CD4-positive, alpha-beta memory T cell (primary cell): ENCODE measurements at regions not wholly inside any gene's neighbourhood (a gene's known extent, or its start where the extent isn't known, plus 50 kb on each side); places are given as distances from the start of the nearest gene placed in this dataset.

Experiments
- CTCF ChIA-PET: fragments of 350-600 bp; sonication (Branson Sonifier 250); formaldehyde crosslinking; loops from one replicate; lab custom pipeline; 2021; ENCODE audit warnings: inconsistent platforms; ENCODE audit not compliant: partially characterized antibody; lab: Charles Lee
- POLR2A ChIA-PET: fragments of 350-600 bp; sonication (Branson Sonifier 250); formaldehyde crosslinking; loops from one replicate; lab custom pipeline; 2021; ENCODE audit not compliant: partially characterized antibody; lab: Charles Lee
- DNase-seq, 5 donors: peaks; one replicate each; pipeline versions ENCODE4 v3.0.0 to v3.0.0-alpha.2; 2020 to 2022; ENCODE audit warnings: mixed read lengths in 1 of 5
- H3K27ac ChIP-seq: one replicate; pipeline ENCODE4 v1.7.0; 2013; ENCODE audit warnings: low read depth, low read length
- H3K27me3 ChIP-seq: 2 replicates; pipeline ENCODE4 v1.7.0; 2013; ENCODE audit warnings: mild to moderate bottlenecking, low read length, moderate library complexity; ENCODE audit not compliant: insufficient read depth
- H3K36me3 ChIP-seq: 2 replicates; pipeline ENCODE4 v1.7.0; 2013; ENCODE audit warnings: mild to moderate bottlenecking, low read length, moderate library complexity; ENCODE audit not compliant: insufficient read depth
- H3K4me1 ChIP-seq: 2 replicates; pipeline ENCODE4 v1.7.0; 2013; ENCODE audit warnings: mild to moderate bottlenecking, low read length, moderate library complexity; ENCODE audit not compliant: insufficient read depth
- H3K4me3 ChIP-seq, 2 donors: one replicate each; pipeline ENCODE4 v1.7.0; 2013; ENCODE audit warnings: low read length in 2 of 2, mild to moderate bottlenecking in 1 of 2
- H3K9me3 ChIP-seq, 2 donors: one replicate each; pipeline ENCODE4 v1.7.0; 2013; ENCODE audit warnings: low read length in 2 of 2, control low read depth in 1 of 2; ENCODE audit not compliant: control insufficient read depth in 1 of 2
- H3K27ac Mint-ChIP-seq, 7 donors: one replicate each; pipeline ENCODE4 v1.8.0; 2020 to 2021; ENCODE audit warnings: mixed read lengths in 7 of 7, mild to moderate bottlenecking in 6 of 7, inconsistent platforms in 3 of 7, moderate library complexity in 3 of 7
- H3K27me3 Mint-ChIP-seq, 2 donors: one replicate each; pipeline ENCODE4 v1.8.0; 2020 to 2021; ENCODE audit warnings: mixed read lengths in 2 of 2
- H3K36me3 Mint-ChIP-seq, 2 donors: one replicate each; pipeline ENCODE4 v1.8.0; 2020 to 2021; ENCODE audit warnings: mixed read lengths in 2 of 2, inconsistent platforms in 1 of 2, mild to moderate bottlenecking in 1 of 2
- H3K4me1 Mint-ChIP-seq, 4 donors: one replicate each; pipeline ENCODE4 v1.8.0; 2020 to 2021; ENCODE audit warnings: mixed read lengths in 4 of 4, mild to moderate bottlenecking in 1 of 4
- H3K4me3 Mint-ChIP-seq, 8 donors: one replicate each; pipeline ENCODE4 v1.8.0; 2020 to 2021; ENCODE audit warnings: mixed read lengths in 8 of 8, mild to moderate bottlenecking in 7 of 8, moderate library complexity in 6 of 8, inconsistent platforms in 3 of 8
- H3K9me3 Mint-ChIP-seq, 8 donors: one replicate each; pipeline ENCODE4 v1.8.0; 2020 to 2021; ENCODE audit warnings: mixed read lengths in 8 of 8, mild to moderate bottlenecking in 5 of 8, inconsistent platforms in 3 of 8, moderate library complexity in 1 of 8
- intact Hi-C: fragments of 100-400 bp; cut with micrococcal nuclease; formaldehyde crosslinking; loops from one replicate; pipeline ENCODE4 v1.15.1; 2023

GRCh38 chr5:62041156-62041756, 264.8 kb upstream of the KIF2A start:
- POLR2A ChIA-PET, result no interaction called here
- Histone ChIP-seq H3K36me3 (no peaks in the 10 kb centered on the region), H3K4me3 (no peak overlapping the region), H3K27ac (no peak overlapping the region), H3K9me3 (no peaks in the 10 kb centered on the region), H3K27me3 (no peaks in the 10 kb centered on the region), H3K4me1 (no peaks in the 10 kb centered on the region)
- H3K36me3 Mint-ChIP-seq, result no peaks in the 10 kb centered on the region
- H3K27ac Mint-ChIP-seq, result no peak overlapping the region
- H3K4me1 Mint-ChIP-seq, result no peaks in the 10 kb centered on the region
- H3K9me3 Mint-ChIP-seq, result peaks cover 0 to 18% (median 2%) of the 10 kb centered on the region in 8 donors
- CTCF ChIA-PET, result interaction anchor here (0.6 kb wide), 1 partner anchor 90 kb away, joined by 4 read pairs; no protein-coding TSS in a partner anchor
- no peak overlapping the region for H3K4me3 Mint-ChIP-seq
- intact Hi-C loops, result no loop called here
- no peak for DNase-seq
- peaks cover 0 to 4% of the 10 kb centered on the region in 2 donors for H3K27me3 Mint-ChIP-seq

- no peaks in the 10 kb centered on the region for H3K36me3 Mint-ChIP-seq
- intact Hi-C loops, result no loop called here
- Histone ChIP-seq H3K27ac (no peak overlapping the region), H3K36me3 (no peaks in the 10 kb centered on the region), H3K27me3 (no peaks in the 10 kb centered on the region), H3K4me3 (no peak overlapping the region), H3K9me3 (no peaks in the 10 kb centered on the region), H3K4me1 (no peaks in the 10 kb centered on the region)
- H3K27ac Mint-ChIP-seq, result no peak overlapping the region
- POLR2A ChIA-PET, result no interaction called here
- DNase-seq, result no peak
- no peak overlapping the region for H3K4me3 Mint-ChIP-seq
- peaks cover 0 to 4% of the 10 kb centered on the region in 2 donors for H3K27me3 Mint-ChIP-seq
- peaks cover 0 to 23% (median 3%) of the 10 kb centered on the region in 8 donors for H3K9me3 Mint-ChIP-seq
- CTCF ChIA-PET, result no interaction called here
- H3K4me1 Mint-ChIP-seq, result no peaks in the 10 kb centered on the region
Measured at GRCh38 chr5:62042007-62042406, 264.0 kb upstream of the KIF2A start.

DNA sequence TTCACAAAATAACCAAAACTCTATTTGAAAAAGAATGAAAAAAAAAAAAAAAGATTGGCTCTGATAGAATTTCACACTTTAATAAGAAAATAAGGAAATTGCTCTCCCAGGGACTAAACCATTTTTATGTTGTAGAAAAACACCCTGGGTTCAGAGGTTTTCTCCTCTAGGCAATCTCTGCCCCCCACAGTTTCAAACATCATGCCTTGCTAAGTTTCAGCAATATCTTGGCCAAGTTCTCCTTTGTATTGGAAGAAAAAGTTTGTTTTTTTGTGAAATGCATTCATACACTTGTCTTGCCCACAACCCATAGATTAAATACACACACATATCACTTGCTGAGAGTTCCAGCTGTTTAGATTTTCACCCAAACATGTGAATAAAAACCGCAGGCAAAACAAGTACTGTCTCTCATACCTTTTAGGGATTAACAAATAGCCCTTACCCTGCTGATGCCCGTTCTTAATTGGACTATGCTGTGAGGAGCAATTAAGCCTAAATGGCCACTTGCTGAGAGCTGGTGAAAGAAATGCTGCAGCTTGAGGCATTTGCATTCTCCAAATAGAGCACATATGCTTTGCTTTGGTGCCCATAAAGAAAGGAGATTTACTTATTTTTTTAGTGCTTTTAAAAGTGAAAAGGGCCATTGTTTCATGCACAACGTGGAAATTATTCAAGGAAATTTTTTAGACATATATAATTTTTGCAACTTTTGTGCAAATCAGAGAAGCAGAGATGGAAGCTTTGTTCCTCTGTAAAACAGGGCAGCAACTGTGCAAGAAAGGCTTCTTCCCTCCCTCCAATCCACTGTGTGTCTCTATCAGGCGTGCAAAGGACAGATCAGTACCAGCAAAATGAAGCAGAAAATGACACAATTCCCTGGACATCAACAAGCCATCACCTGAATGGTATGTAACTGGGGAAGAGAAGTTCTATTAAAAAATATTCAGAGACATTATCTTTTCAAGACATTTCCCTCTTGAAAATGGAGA, 262.4 kb upstream of the KIF2A start:
- POLR2A ChIA-PET, result no interaction called here
- peaks cover 2 to 26% (median 5%) of the 10 kb centered on the region in 8 donors for H3K9me3 Mint-ChIP-seq

GRCh38 chr5:62044989-62045388, 261.0 kb upstream of the KIF2A start:
- ChIA-PET CTCF (no interaction called here), POLR2A (no interaction called here)
- Histone ChIP-seq H3K27ac (no peak overlapping the region), H3K36me3 (no peaks in the 10 kb centered on the region), H3K4me1 (no peaks in the 10 kb centered on the region), H3K9me3 (no peaks in the 10 kb centered on the region), H3K4me3 (no peak overlapping the region), H3K27me3 (no peaks in the 10 kb centered on the region)
- Mint-ChIP-seq H3K36me3 (no peaks in the 10 kb centered on the region), H3K4me3 (no peak overlapping the region), H3K9me3 (peaks cover 2 to 23% (median 5%) of the 10 kb centered on the region in 8 donors), H3K4me1 (no peaks in the 10 kb centered on the region), H3K27me3 (peaks cover 1 to 2% of the 10 kb centered on the region in 2 donors), H3K27ac (no peak overlapping the region)
- intact Hi-C loops, result no loop called here
- no peak for DNase-seq

More for the DNA sequence above, 262.4 kb upstream of the KIF2A start:
- Mint-ChIP-seq H3K4me1 (no peaks in the 10 kb centered on the region), H3K27ac (no peak overlapping the region), H3K4me3 (no peak overlapping the region), H3K27me3 (peaks cover 1 to 2% of the 10 kb centered on the region in 2 donors), H3K36me3 (no peaks in the 10 kb centered on the region)
- Histone ChIP-seq H3K4me3 (no peak overlapping the region), H3K27me3 (no peaks in the 10 kb centered on the region), H3K4me1 (no peaks in the 10 kb centered on the region), H3K27ac (no peak overlapping the region), H3K36me3 (no peaks in the 10 kb centered on the region), H3K9me3 (no peaks in the 10 kb centered on the region)
- CTCF ChIA-PET, result no interaction called here
- intact Hi-C loops, result no loop called here
- DNase-seq, result no peak

- H3K9me3 Mint-ChIP-seq, result peaks cover 2 to 23% (median 4%) of the 10 kb centered on the region in 8 donors
- Histone ChIP-seq H3K9me3 (no peaks in the 10 kb centered on the region), H3K27ac (no peak overlapping the region), H3K4me3 (no peak overlapping the region), H3K4me1 (no peaks in the 10 kb centered on the region), H3K27me3 (no peaks in the 10 kb centered on the region), H3K36me3 (no peaks in the 10 kb centered on the region)
- ChIA-PET CTCF (no interaction called here), POLR2A (no interaction called here)
- peaks cover 4 to 5% of the 10 kb centered on the region in 2 donors for H3K27me3 Mint-ChIP-seq
- no peaks in the 10 kb centered on the region for H3K36me3 Mint-ChIP-seq
- intact Hi-C loops, result no loop called here
- no peak overlapping the region for H3K4me3 Mint-ChIP-seq
- DNase-seq, result no peak
- H3K27ac Mint-ChIP-seq, result no peak overlapping the region
- no peaks in the 10 kb centered on the region for H3K4me1 Mint-ChIP-seq
Measured at GRCh38 chr5:62046191-62046590, 259.8 kb upstream of the KIF2A start.

DNA sequence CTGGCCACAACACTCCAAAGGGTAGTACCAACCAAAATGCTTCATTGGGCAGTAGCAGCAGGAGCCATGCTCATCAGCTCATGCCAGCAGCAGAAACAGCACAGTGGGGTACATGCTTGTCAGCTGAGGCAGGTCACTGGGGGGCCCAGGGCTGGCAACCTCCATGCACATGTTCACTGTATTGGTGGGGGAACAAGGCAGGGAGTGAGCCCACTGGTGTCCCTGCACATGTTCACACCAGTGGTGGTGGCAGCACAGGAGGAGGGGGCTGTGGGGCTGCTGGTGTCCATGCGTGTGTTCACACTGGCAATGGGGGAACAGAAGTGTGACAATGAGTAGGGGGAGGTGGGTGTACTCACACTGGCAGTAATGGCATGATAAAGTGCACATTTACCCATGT, 254.3 kb upstream of the KIF2A start:
- H3K9me3 Mint-ChIP-seq, result peaks cover 0 to 12% (median 3%) of the 10 kb centered on the region in 8 donors
- no peaks in the 10 kb centered on the region for H3K36me3 Mint-ChIP-seq
- H3K4me1 Mint-ChIP-seq, result no peaks in the 10 kb centered on the region
- Histone ChIP-seq H3K27me3 (no peaks in the 10 kb centered on the region), H3K27ac (no peak overlapping the region), H3K4me1 (no peaks in the 10 kb centered on the region), H3K4me3 (no peak overlapping the region), H3K36me3 (no peaks in the 10 kb centered on the region), H3K9me3 (no peaks in the 10 kb centered on the region)
- intact Hi-C loops, result no loop called here
- ChIA-PET POLR2A (no interaction called here), CTCF (no interaction called here)
- H3K27me3 Mint-ChIP-seq, result peaks cover 2 to 4% of the 10 kb centered on the region in 2 donors
- H3K4me3 Mint-ChIP-seq, result no peak overlapping the region
- H3K27ac Mint-ChIP-seq, result no peak overlapping the region
- no peak for DNase-seq

DNA sequence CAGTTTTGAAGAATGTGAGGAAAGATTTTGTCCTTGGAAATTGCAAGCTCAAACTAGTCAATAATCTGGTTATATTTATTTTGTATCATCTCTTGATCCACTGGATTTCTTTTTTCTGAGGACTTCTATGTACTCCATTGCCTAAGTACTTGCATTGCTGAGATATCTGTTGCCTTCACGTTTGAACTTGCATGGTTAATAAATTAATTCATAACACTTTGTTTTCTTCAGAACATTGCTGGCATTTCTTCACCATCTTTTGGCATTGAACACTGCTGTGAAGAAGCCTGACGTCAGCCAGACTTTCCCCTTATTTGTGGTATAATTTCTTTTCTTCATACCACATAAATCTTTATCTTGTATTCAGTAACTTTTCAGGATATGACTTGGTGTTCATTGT, 246.0 kb upstream of the KIF2A start:
- intact Hi-C loops, result no loop called here
- no peaks in the 10 kb centered on the region for H3K36me3 Mint-ChIP-seq
- H3K27me3 Mint-ChIP-seq, result peaks cover 0 to 5% of the 10 kb centered on the region in 2 donors
- H3K9me3 ChIP-seq, result no peaks in the 10 kb centered on the region
- no peak overlapping the region for H3K4me3 Mint-ChIP-seq
- no peak overlapping the region for H3K27ac Mint-ChIP-seq
- H3K4me3 ChIP-seq, result no peak overlapping the region
- no peaks in the 10 kb centered on the region for H3K4me1 Mint-ChIP-seq
- H3K36me3 ChIP-seq, result no peaks in the 10 kb centered on the region
- ChIA-PET POLR2A (no interaction called here), CTCF (no interaction called here)
- no peaks in the 10 kb centered on the region for H3K4me1 ChIP-seq
- DNase-seq, result no peak
- no peak overlapping the region for H3K27ac ChIP-seq
- no peaks in the 10 kb centered on the region for H3K27me3 ChIP-seq
- peaks cover 0 to 4% (median 0%) of the 10 kb centered on the region in 8 donors for H3K9me3 Mint-ChIP-seq
